Glomerular visceral epithelial cell (primary cell): ENCODE measurements at regions not wholly inside any gene's neighbourhood (a gene's known extent, or its start where the extent isn't known, plus 50 kb on each side); places are given as distances from the start of the nearest gene placed in this dataset.
"Not testable (repeated sequence)": the region's sequence is repeated elsewhere in the genome, so short reads cannot be mapped to it uniquely, and the experiment has no call there.

Source experiments
- DNase-seq: peaks from one replicate; pipeline ENCODE4 v3.0.0-alpha.2; 2016; ENCODE audit errors: extremely low spot score

DNA sequence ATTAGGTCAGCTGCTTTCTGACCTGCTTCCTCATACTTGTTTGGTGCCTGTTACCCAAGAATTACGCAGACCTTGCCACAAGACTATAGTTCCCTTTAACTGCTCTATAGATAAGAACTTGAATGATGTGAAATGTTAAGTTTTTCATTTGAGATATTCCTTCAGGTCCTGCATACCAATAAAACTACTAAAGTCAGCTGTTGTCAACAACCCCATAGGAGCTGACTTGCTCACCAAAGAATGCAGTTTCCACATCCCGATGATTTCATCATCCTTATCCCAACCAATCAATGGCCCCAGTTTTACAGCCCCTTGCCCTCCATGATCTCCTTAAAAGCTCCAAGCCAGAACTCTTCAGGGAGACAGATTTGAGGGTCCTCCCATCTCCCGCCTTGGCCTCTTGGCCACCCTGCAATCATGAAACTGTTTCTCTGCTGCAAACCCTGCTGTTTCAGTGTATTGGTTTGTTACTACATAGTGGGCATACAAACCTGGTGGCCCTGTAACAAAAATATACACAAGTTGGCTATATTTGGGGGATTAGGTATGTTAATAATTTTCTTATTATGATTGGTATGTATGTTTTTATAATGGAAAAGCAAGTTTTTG is 396.3 kb upstream of the CHST9 start:
- no peak for DNase-seq

GRCh38 chr18:27579364-27579763 is 394.3 kb upstream of the CHST9 start:
- DNase-seq, result no peak

- no peak for DNase-seq
Observed at GRCh38 chr18:27577752-27578151, 392.6 kb upstream of the CHST9 start.

DNA sequence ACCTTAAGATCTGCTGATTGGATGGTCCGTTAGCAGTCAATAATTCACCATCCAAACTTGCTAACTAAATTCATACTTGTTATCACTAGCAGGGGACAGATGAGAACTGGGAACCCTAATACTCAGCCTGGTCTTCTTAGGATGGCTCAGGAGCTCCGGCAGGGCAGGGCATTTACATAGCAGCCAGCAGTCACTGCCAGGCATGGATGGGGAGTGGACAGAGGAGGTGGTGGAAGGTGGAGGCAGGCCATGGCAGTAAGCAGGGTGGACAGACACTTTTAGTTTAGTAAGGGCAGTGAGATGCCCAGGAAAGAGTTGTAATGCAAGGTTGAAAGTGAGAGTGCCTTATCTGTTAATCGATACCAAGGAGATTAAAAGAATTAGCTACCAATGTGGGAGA is 392.2 kb upstream of the CHST9 start:
- no peak for DNase-seq

- DNase-seq, result no peak
Observed at GRCh38 chr18:27567434-27567833, 382.3 kb upstream of the CHST9 start.

DNA sequence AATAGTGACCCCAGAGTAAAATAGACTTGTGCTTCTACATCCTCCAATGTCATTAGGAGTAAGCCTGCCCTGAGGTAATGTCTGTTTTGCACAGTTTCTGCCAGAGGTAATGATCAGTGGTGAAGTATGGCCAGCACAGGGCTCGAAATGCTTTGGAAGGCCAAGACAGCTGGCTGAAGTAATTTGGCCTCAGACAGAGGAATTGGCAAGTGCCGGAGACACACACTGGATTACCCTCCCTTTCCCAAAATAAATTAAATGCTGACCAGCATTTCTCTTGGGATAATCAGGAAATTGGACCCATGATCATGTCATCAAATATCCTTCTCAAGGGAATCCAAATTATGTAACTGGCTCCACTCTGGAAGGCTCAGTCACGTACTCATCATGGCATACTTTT is 379.0 kb upstream of the CHST9 start:
- no peak for DNase-seq

GRCh38 chr18:27558388-27559155 is 373.5 kb upstream of the CHST9 start:
- DNase-seq, result no peak

DNA sequence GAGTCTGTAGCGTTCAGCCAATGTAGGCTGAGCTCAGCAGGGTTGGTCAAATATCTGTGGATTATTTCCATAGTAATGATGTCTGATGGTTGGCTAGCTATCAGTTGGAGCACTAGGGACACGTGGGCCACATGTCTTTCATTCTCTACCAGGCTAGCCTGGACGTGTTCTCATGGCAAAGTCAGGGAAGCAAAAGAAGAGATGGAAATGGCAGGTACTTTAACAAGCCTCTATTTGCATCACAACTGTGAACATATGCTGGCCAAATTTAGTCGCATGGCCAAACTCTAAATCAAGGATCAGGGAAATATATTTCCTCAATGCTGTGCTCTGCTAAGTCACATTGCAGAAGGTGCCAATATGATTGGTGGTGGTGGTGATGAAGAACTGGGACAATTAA is 371.6 kb upstream of the CHST9 start:
- no peak for DNase-seq

- DNase-seq, result no peak
Observed at GRCh38 chr18:27549335-27550039, 364.4 kb upstream of the CHST9 start.

DNA sequence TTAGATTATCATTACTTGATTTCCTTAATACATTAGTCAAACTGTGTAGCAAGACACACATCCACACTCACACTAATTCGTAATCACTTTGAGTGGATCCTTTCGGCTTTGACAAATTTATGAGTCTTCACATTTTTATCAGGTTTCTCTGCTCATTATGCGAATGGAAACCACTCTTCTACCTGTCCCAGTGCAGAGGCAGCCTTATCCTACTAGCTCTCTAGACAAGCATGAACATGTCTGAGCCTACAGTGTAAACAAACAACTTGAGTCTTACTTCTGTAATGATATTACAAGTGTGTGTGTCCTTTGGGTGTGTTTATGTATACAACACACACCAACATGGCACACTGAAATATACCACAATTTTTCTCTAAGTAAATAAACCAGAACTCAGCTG is 361.9 kb upstream of the CHST9 start:
- no peak for DNase-seq

- DNase-seq, result no peak
Observed at GRCh38 chr18:27544206-27544605, 359.1 kb upstream of the CHST9 start.

DNA sequence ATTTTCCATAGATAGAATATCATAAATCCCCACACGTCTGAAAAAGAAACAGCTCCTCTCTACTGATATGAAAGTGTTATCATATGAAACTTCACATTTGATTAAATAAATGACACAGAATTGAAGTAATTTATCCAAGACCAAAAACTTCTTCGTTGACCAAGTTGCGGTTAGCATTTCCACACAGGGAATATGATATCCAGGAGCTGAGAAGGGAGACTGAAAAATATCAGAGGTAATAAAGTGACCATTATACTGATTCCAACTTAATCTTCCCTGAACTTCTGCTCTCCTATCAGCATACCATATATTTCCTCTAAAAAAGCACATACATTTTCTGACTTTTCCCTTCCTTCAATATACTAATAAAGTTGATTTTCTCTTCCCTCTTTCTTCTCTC is 356.2 kb upstream of the CHST9 start:
- no peak for DNase-seq

DNA sequence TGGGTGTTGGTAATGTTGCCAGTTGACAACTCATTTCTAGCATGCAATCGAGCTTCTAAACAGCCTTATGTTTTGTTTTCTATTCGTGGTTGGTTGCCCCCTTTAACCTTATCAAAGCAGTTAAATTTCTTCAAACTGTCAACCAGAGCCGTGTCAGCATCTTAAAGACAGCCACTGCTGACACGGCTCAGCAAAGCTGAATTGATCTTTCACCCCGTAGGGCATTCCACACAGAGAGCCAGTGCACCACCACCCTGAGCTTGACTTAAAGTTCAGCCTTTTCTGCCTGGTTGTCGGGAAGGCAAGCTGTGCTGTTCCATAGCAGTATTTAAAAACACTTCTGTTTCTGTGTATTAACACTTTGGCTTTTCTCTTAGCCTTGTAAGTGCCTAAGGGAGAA is 355.0 kb upstream of the CHST9 start:
- no peak for DNase-seq

- DNase-seq, result no peak
Observed at GRCh38 chr18:27528925-27529521, 343.9 kb upstream of the CHST9 start.

DNA sequence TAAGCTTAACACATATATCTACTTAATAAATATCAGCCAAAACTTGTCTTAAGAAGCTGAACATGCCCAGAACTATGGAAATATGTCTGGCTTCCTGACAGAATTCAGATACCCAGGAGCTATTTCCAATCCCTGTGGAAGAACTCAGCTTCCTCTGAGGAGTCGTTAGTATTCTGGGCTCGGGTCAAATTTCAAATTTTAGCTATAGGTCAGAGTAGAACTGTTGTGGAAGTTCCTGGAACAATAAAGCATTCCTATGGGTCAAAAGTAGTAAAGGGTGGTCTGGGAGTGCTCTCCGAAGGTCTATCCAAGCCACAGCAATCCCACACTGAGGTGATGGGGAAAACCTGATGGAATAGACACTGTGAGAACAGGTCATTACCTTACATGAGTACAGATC is 342.7 kb upstream of the CHST9 start:
- DNase-seq, result no peak

GRCh38 chr18:27520401-27520800 is 335.3 kb upstream of the CHST9 start:
- no peak for DNase-seq

DNA sequence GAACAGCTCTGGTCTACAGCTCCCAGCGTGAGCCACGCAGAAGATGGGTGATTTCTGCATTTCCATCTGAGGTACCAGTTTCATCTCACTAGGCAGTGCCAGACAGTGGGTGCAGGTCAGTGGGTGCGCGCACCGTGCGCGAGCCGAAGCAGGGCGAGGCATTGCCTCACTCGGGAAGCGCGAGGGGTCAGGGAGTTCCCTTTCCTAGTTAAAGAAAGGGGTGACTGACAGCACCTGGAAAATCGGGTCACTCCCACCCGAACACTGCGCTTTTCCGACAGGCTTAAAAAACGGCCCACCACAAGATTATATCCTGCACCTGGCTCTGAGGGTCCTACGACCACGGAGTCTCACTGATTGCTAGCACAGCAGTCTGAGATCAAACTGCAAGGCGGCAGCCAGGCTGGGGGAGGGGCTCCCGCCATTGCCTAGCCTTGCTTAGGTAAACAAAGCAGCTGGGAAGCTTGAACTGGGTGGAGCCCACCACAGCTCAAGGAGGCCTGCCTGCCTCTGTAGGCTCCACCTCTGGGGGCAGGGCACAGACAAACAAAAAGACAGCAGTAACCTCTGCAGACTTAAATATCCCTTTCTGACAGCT is 325.0 kb upstream of the CHST9 start:
- DNase-seq, result not testable (repeated sequence)

- no peak for DNase-seq
Observed at GRCh38 chr18:27501671-27502070, 316.6 kb upstream of the CHST9 start.

- no peak for DNase-seq
Observed at GRCh38 chr18:27500531-27500930, 315.4 kb upstream of the CHST9 start.

- DNase-seq, result no peak
Observed at GRCh38 chr18:27497246-27497645, 312.1 kb upstream of the CHST9 start.

DNA sequence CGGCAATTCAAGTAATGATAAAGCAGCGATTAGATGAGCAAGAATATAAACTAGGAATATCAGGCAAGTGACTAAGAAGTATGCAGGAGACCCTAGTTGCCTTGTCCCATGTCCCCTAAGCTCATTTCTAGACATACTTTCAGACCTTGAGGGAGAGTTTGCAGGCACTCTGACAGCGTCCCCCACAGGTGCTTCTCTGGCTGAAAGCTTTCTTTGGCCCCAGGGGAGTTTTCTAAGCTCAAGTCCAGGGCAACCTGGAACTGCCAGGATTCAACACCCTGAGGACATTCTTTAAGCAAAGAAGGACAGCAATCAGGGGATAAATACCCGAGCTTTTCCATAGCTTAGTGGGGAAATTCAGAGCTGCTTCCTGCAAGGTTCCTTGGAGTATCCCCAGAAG is 308.1 kb upstream of the CHST9 start:
- no peak for DNase-seq

GRCh38 chr18:27491772-27492171 is 306.7 kb upstream of the CHST9 start:
- DNase-seq, result no peak
